HEK293T (cell line): ENCODE measurements at regions not wholly inside any gene's neighbourhood (a gene's known extent, or its start where the extent isn't known, plus 50 kb on each side); places are given as distances from the start of the nearest gene placed in this dataset.

Experiments used
- CTCF ChIA-PET: fragments of 350-600 bp; formaldehyde crosslinking; extraction: SDS; loops from one replicate; lab custom pipeline; 2021; ENCODE audit warnings: antibody characterized with exemption, inconsistent platforms; lab: Yijun Ruan, JAX
- POLR2A ChIA-PET: fragments of 350-600 bp; formaldehyde crosslinking; extraction: SDS; loops from one replicate; lab custom pipeline; 2020; ENCODE audit warnings: antibody characterized with exemption, inconsistent platforms; lab: Yijun Ruan, JAX
- DNase-seq: peaks from one replicate; pipeline ENCODE4 v3.0.0; 2012; ENCODE audit warnings: mixed read lengths; ENCODE audit errors: extremely low spot score
- ARNT ChIP-seq: fragments of 450-650 bp; IDR thresholded peaks from 2 replicates; pipeline ENCODE4 v1.6.1; 2017; ENCODE audit warnings: mild to moderate bottlenecking
- BHLHE40 ChIP-seq: fragments of 450-650 bp; IDR thresholded peaks from 2 replicates; pipeline ENCODE4 v1.6.1; 2016; ENCODE audit warnings: mild to moderate bottlenecking, moderate library complexity, borderline replicate concordance
- CTBP1 ChIP-seq: fragments of 450-650 bp; IDR thresholded peaks from 2 replicates; pipeline ENCODE4 v1.6.1; 2016; ENCODE audit warnings: borderline replicate concordance
- ELF4 ChIP-seq: fragments of 450-650 bp; IDR thresholded peaks from 2 replicates; pipeline ENCODE4 v1.6.1; 2017; ENCODE audit warnings: antibody characterized with exemption
- FOXA1 ChIP-seq: fragments of 450-650 bp; IDR thresholded peaks from 2 replicates; pipeline ENCODE4 v1.6.1; 2016; ENCODE audit warnings: mild to moderate bottlenecking
- FOXK2 ChIP-seq: fragments of 450-650 bp; IDR thresholded peaks from 2 replicates; pipeline ENCODE4 v1.6.1; 2016; ENCODE audit warnings: mild to moderate bottlenecking
- FOXM1 ChIP-seq: fragments of 450-650 bp; IDR thresholded peaks from 2 replicates; pipeline ENCODE4 v1.6.1; 2017; ENCODE audit warnings: mild to moderate bottlenecking, borderline replicate concordance
- HDGF ChIP-seq: fragments of 450-650 bp; IDR thresholded peaks from 2 replicates; pipeline ENCODE4 v1.6.1; 2017; ENCODE audit warnings: antibody characterized with exemption, borderline replicate concordance
- L3MBTL2 ChIP-seq: fragments of 450-650 bp; conservative IDR thresholded peaks from 2 replicates; pipeline ENCODE4 v1.6.1; 2016; ENCODE audit warnings: mild to moderate bottlenecking
- LEF1 ChIP-seq: fragments of 450-650 bp; IDR thresholded peaks from 2 replicates; pipeline ENCODE4 v1.6.1; 2017; ENCODE audit warnings: mild to moderate bottlenecking, borderline replicate concordance
- NFRKB ChIP-seq: fragments of 450-650 bp; IDR thresholded peaks from 2 replicates; pipeline ENCODE4 v1.6.1; 2016; ENCODE audit warnings: mild to moderate bottlenecking, moderate library complexity
- PKNOX1 ChIP-seq: fragments of 450-650 bp; IDR thresholded peaks from 2 replicates; pipeline ENCODE4 v1.6.1; 2016
- SP1 ChIP-seq: fragments of 450-650 bp; IDR thresholded peaks from 2 replicates; pipeline ENCODE4 v1.6.1; 2017
- SUZ12 ChIP-seq: fragments of 450-650 bp; IDR thresholded peaks from 2 replicates; pipeline ENCODE4 v1.6.1; 2016; ENCODE audit warnings: mild to moderate bottlenecking
- TARDBP ChIP-seq: fragments of 450-650 bp; IDR thresholded peaks from 2 replicates; pipeline ENCODE4 v1.6.1; 2016
- ZNF384 ChIP-seq: fragments of 450-650 bp; IDR thresholded peaks from 2 replicates; pipeline ENCODE4 v1.6.1; 2016

DNA sequence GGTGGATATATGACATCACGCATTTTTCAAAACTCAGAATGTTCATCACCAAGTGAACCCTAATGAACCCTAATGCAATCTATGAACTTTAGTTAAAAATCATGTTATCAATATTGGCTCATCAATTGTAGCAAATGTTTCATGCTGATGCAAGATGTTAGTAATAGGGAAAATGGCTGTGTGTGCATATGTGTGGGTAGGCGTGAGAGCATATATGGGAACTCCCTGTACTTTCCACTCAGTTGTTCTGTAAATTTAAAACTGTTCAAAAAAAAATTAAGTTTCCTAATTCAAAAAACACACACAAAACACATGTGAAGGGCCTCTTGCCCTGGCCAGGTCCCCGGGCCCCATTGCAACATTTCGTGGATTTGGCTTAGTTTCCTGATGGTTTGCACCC is 89.7 kb upstream of the PROK2 start:
- no peak for DNase-seq
- CTCF ChIA-PET: interaction anchor here (0.6 to 1.8 kb wide), 8 partner anchors 11 to 390 kb away, joined by 3 to 5 read pairs (median 4); no protein-coding TSS in a partner anchor
- POLR2A ChIA-PET: no interaction called here
- no peak for TF ChIP-seq HDGF
- TF ChIP-seq BHLHE40: no peak
- TF ChIP-seq FOXA1: no peak
- no peak for TF ChIP-seq ZNF384
- TF ChIP-seq TARDBP: no peak
- TF ChIP-seq SP1: no peak
- no peak for TF ChIP-seq CTBP1
- TF ChIP-seq NFRKB: no peak
- TF ChIP-seq LEF1: no peak
- TF ChIP-seq SUZ12: no peak
- TF ChIP-seq ELF4: no peak

GRCh38 chr3:71873093-71873611 is 88.2 kb upstream of the PROK2 start:
- ChIA-PET CTCF (interaction anchor here (0.8 to 1.2 kb wide), 2 partner anchors 8 to 145 kb away, joined by 3 to 4 read pairs; no protein-coding TSS in a partner anchor), POLR2A (no interaction called here)
- DNase-seq: no peak
- TF ChIP-seq ELF4: no peak
- no peak for TF ChIP-seq PKNOX1
- TF ChIP-seq LEF1: no peak
- TF ChIP-seq ARNT: no peak
- TF ChIP-seq BHLHE40: no peak
- TF ChIP-seq L3MBTL2: no peak
- TF ChIP-seq CTBP1: no peak
- no peak for TF ChIP-seq FOXA1
- TF ChIP-seq FOXK2: no peak
- no peak for TF ChIP-seq SP1
- TF ChIP-seq NFRKB: no peak
- no peak for TF ChIP-seq TARDBP
- TF ChIP-seq SUZ12: no peak
- TF ChIP-seq HDGF: no peak

GRCh38 chr3:71872256-71872655 is 87.3 kb upstream of the PROK2 start:
- POLR2A ChIA-PET: no interaction called here
- no peak for TF ChIP-seq TARDBP
- TF ChIP-seq PKNOX1: no peak
- no peak for TF ChIP-seq ZNF384
- TF ChIP-seq LEF1: no peak
- no peak for TF ChIP-seq FOXA1
- no peak for TF ChIP-seq BHLHE40
- no peak for TF ChIP-seq HDGF
- TF ChIP-seq FOXK2: no peak
- TF ChIP-seq NFRKB: no peak
- no peak for TF ChIP-seq ELF4
- no peak for TF ChIP-seq SP1
- TF ChIP-seq SUZ12: no peak
- TF ChIP-seq CTBP1: no peak
- no peak for TF ChIP-seq ARNT
- DNase-seq: no peak
- CTCF ChIA-PET: interaction anchor here (0.8 kb wide), 1 partner anchor 144 kb away, joined by 3 read pairs; no protein-coding TSS in a partner anchor

- CTCF ChIA-PET: no interaction called here
- DNase-seq: no peak
- POLR2A ChIA-PET: no interaction called here
- TF ChIP-seq L3MBTL2 (no peak), CTBP1 (no peak), BHLHE40 (no peak), FOXA1 (no peak), ZNF384 (no peak), ELF4 (no peak), SP1 (no peak), NFRKB (no peak), PKNOX1 (no peak), LEF1 (no peak), FOXK2 (no peak), ARNT (no peak), FOXM1 (no peak), TARDBP (no peak), HDGF (no peak), SUZ12 (no peak)
Measured at GRCh38 chr3:71870966-71871512, 86.1 kb upstream of the PROK2 start.

DNA sequence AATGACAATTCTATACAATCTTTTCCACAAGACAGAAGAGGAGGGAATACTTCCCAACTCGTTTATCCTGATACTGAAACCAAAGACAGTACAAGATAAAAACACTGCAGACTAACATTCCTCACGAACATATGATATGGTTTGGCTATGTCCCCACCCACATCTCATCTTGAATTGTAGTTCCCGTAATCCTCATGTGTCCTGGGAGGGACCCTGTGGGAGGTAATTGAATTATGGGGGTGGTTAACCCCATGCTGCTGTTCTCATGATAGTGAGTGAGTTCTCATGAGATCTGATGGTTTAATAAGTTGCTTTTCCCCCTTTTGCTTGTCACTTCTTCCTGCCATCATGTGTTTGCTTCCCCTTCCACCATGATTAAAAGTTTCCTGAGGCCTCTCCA is 83.9 kb upstream of the PROK2 start:
- ChIA-PET POLR2A (no interaction called here), CTCF (no interaction called here)
- TF ChIP-seq FOXM1 (no peak), SUZ12 (no peak)
- no peak for DNase-seq

DNA sequence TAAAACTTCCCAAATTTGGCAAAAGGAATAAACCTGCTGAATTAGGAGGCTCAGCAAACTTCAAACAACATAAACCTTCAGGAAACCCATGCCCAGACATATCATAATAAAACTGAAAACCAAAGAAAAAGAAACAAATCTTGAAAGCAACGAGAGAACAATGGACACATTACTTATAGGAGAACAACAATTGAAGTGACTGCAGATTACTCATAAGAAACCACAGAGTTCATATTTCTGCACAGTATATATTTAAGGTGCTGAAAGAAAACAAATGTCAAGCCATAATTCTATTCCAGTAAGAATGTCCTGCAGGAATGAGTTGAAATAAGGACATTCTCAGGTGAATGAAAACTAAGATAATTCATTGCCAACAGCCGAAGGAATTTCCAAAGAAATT is 80.8 kb upstream of the PROK2 start:
- DNase-seq: no peak
- no peak for TF ChIP-seq FOXM1
- TF ChIP-seq NFRKB: no peak
- TF ChIP-seq TARDBP: no peak
- no peak for TF ChIP-seq HDGF
- no peak for TF ChIP-seq SP1
- TF ChIP-seq PKNOX1: no peak
- no peak for TF ChIP-seq ELF4
- no peak for TF ChIP-seq FOXK2
- CTCF ChIA-PET: interaction anchor here (1.0 kb wide), 1 partner anchor 8 kb away, joined by 4 read pairs; no protein-coding TSS in a partner anchor
- POLR2A ChIA-PET: no interaction called here
